H1 (cell line): ENCODE measurements at regions not wholly inside any gene's neighbourhood (a gene's known extent, or its start where the extent isn't known, plus 50 kb on each side); places are given as distances from the start of the nearest gene placed in this dataset.

Experiments used
- YY1 ChIP-seq: IDR thresholded peaks from 2 replicates; pipeline ENCODE4 v1.6.1; 2011; ENCODE audit warnings: low read depth, mild to moderate bottlenecking, low read length

DNA sequence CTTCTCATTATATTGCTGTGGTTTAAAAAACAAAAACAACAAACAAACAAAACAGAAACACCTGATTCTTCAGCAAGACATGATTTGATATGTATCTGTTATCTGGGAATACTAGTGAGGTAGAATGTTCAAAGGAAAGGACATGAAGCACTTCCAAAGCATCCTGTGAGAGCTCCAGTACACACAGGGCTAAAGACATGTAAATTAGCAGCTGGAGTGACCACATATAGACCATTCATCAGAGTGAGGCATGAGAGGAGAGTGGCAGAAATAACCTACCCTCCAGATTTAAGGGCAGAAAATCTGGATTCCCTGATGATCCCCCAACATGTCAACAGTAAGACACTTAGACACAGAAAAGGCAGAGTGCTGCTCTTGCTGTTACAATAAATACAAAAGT lies 260.5 kb upstream of the CHRM3 start (continued):
- TF ChIP-seq YY1 = no peak
